HepG2 (cell line): ENCODE measurements at regions not wholly inside any gene's neighbourhood (a gene's known extent, or its start where the extent isn't known, plus 50 kb on each side); places are given as distances from the start of the nearest gene placed in this dataset.

Experiments used
- ATAC-seq: fragments of 200-7000 bp; cut with Tn5 transposase; 3 replicates; pipeline ENCODE4 v1.9.1; 2020; ENCODE audit warnings: mild to moderate bottlenecking, moderate library complexity
- BruUV-seq: library from RNA; stranded (reverse); fragments of 400-500 nt; replicated peaks from 2 replicates; lab custom pipeline; 2021; lab: Mats Ljungman, UMichigan
- CTCF ChIA-PET: fragments of 300-600 bp; formaldehyde crosslinking; extraction: SDS; loops from one replicate; lab custom pipeline; 2021; ENCODE audit warnings: low total read pairs, inconsistent platforms, low intra/inter-chr PET ratio; lab: Yijun Ruan, JAX
- POLR2A ChIA-PET: fragments of 350-600 bp; sonication (Branson Sonifier 250); formaldehyde crosslinking; loops from one replicate; lab custom pipeline; 2020; ENCODE audit warnings: antibody characterized with exemption, inconsistent platforms; lab: Yijun Ruan, JAX
- DNase-seq: peaks from one replicate; pipeline ENCODE4 v3.0.0-alpha.2; 2015; ENCODE audit warnings: low spot score
- FAIRE-seq: peaks from 3 replicates; lab custom pipeline; 2011; peaks lifted over from hg19 to GRCh38; lab: Jason Lieb, UNC
- H2AFZ ChIP-seq: one replicate; pipeline ENCODE4 v1.6.1; 2011; ENCODE audit warnings: low read length, inconsistent platforms
- H3K27ac ChIP-seq: fragments of 300-600 bp; 3 replicates; pipeline ENCODE4 v1.8.0; 2011; ENCODE audit warnings: mixed run types, mild to moderate bottlenecking, mixed read lengths, low read length, inconsistent platforms; ENCODE audit not compliant: insufficient read depth; ENCODE audit errors: extremely low read length
- H3K27me3 ChIP-seq, 2 experiments: fragments of 200-600 bp in 1 of 2; 2 replicates in 1 of 2; 3 replicates in 1 of 2; pipeline versions ENCODE4 v1.6.0 to v1.8.0; 2011; ENCODE audit warnings: low read length in 2 of 2, mild to moderate bottlenecking in 2 of 2, moderate library complexity in 2 of 2, inconsistent platforms in 1 of 2; ENCODE audit not compliant: insufficient read depth in 2 of 2, control insufficient read depth in 1 of 2
- H3K36me3 ChIP-seq, 2 experiments: fragments of 200-600 bp in 1 of 2; replicated peaks in 1 of 2; 2 replicates in 1 of 2; 3 replicates in 1 of 2; pipeline versions ENCODE4 v1.5.1 to v1.8.0; 2011; ENCODE audit warnings: low read length in 2 of 2, inconsistent platforms in 1 of 2; ENCODE audit not compliant: insufficient read depth in 2 of 2, control insufficient read depth in 1 of 2
- H3K4me1 ChIP-seq: 2 replicates; pipeline ENCODE4 v1.5.1; 2012; ENCODE audit warnings: low read length, inconsistent platforms; ENCODE audit not compliant: insufficient read depth
- H3K4me2 ChIP-seq: 2 replicates; pipeline ENCODE4 v1.6.0; 2011; ENCODE audit warnings: low read depth, low read length, inconsistent platforms
- H3K4me3 ChIP-seq, 3 experiments: fragments of 200-600 bp in 1 of 3; sonication (generic), shearing (Covaris generic) in 1 of 3; replicated peaks in 1 of 3; 2 replicates each; pipeline ENCODE4 v1.5.1; 2011 to 2016; ENCODE audit warnings: low read length in 3 of 3, inconsistent platforms in 2 of 3, low read depth in 2 of 3, mild to moderate bottlenecking in 2 of 3, control low read depth in 1 of 3, mixed read lengths in 1 of 3; ENCODE audit not compliant: insufficient read depth in 1 of 3
- H3K79me2 ChIP-seq: one replicate; pipeline ENCODE4 v1.6.1; 2011; ENCODE audit warnings: low read length, inconsistent platforms; ENCODE audit not compliant: insufficient read depth
- H3K9ac ChIP-seq: 2 replicates; pipeline ENCODE4 v1.6.0; 2011; ENCODE audit warnings: mild to moderate bottlenecking, low read depth, low read length, inconsistent platforms; ENCODE audit not compliant: insufficient read depth
- H3K9me3 ChIP-seq: 2 replicates; pipeline ENCODE4 v1.5.1; 2012; ENCODE audit warnings: mild to moderate bottlenecking, low read length
- H4K20me1 ChIP-seq: 2 replicates; pipeline ENCODE4 v1.6.0; 2011; ENCODE audit warnings: inconsistent platforms, mild to moderate bottlenecking, low read length, moderate library complexity; ENCODE audit not compliant: insufficient read depth
- ADNP ChIP-seq: sonication (generic); formaldehyde crosslinking; IDR thresholded peaks from 2 replicates; pipeline ENCODE4 v1.4.0; 2020; ENCODE audit warnings: missing genetic modification reagents
- CHD2 ChIP-seq: IDR thresholded peaks from 2 replicates; pipeline ENCODE4 v1.6.1; 2011; ENCODE audit warnings: low read depth, low read length, improper control_type of control experiment
- FIP1L1 ChIP-seq: fragments of 200-400 bp; formaldehyde crosslinking; IDR thresholded peaks from 2 replicates; pipeline ENCODE4 v1.6.1; 2018; ENCODE audit warnings: low read depth, mild to moderate bottlenecking, low read length, moderate library complexity, borderline replicate concordance; ENCODE audit not compliant: insufficient read depth
- HOXD1 ChIP-seq: sonication (generic); formaldehyde crosslinking; IDR thresholded peaks from 2 replicates; pipeline ENCODE4 v1.5.0; 2020; ENCODE audit warnings: missing genetic modification reagents
- SNRNP70 ChIP-seq: fragments of 200-400 bp; formaldehyde crosslinking; IDR thresholded peaks from 2 replicates; pipeline ENCODE4 v1.6.1; 2017; ENCODE audit warnings: mild to moderate bottlenecking, low read depth, low read length, moderate library complexity
- SP140L ChIP-seq: sonication (generic); formaldehyde crosslinking; IDR thresholded peaks from 2 replicates; pipeline ENCODE4 v1.4.0; 2020; ENCODE audit warnings: missing genetic modification reagents, borderline replicate concordance
- TCF12 ChIP-seq, 2 experiments: fragments of 450-650 bp in 1 of 2; sonication (generic) in 1 of 2; formaldehyde crosslinking in 1 of 2; IDR thresholded peaks; 2 replicates each; pipeline versions ENCODE4 v1.6.1 to v1.8.0; 2017 to 2022; ENCODE audit warnings: antibody characterized with exemption in 1 of 2, mild to moderate bottlenecking in 1 of 2, missing genetic modification reagents in 1 of 2, moderate library complexity in 1 of 2
- TEF ChIP-seq: sonication (generic); formaldehyde crosslinking; IDR thresholded peaks from 2 replicates; pipeline ENCODE4 v1.5.0; 2020; ENCODE audit warnings: missing genetic modification reagents
- ZBTB46 ChIP-seq: sonication (generic); formaldehyde crosslinking; IDR thresholded peaks from 2 replicates; pipeline ENCODE4 v1.4.0; 2020; ENCODE audit warnings: mild to moderate bottlenecking, missing genetic modification reagents, borderline replicate concordance
- ZNF567 ChIP-seq: sonication (generic); formaldehyde crosslinking; IDR thresholded peaks from 2 replicates; pipeline ENCODE4 v1.8.1; 2023; ENCODE audit warnings: mild to moderate bottlenecking, missing genetic modification reagents, borderline replicate concordance
- ZNF772 ChIP-seq: sonication (generic); formaldehyde crosslinking; IDR thresholded peaks from 2 replicates; pipeline ENCODE4 v1.5.0; 2020; ENCODE audit warnings: mild to moderate bottlenecking, missing genetic modification reagents
- WGBS: methylation state at CpG from one replicate; pipeline ENCODE4 v1.1.6; 2017; ENCODE audit warnings: low lambda C conversion rate; 5-methylcytosine and 5-hydroxymethylcytosine counted together
- in situ Hi-C: cut with HindIII; loops from 2 replicates; pipeline ENCODE4 v1.10.0; 2017; ENCODE audit warnings: low pct_unique_long_range_greater_than_20kb; ENCODE audit not compliant: extremely low pct_ligation_motif_present
- intact Hi-C: fragments of 100-400 bp; cut with micrococcal nuclease; formaldehyde crosslinking; loops from one replicate; pipeline ENCODE4 v1.10.0; 2022; ENCODE audit not compliant: unreplicated experiment
- TF ChIP-seq, protein P1 (sequence below): sonication (generic); formaldehyde crosslinking; IDR thresholded peaks from 2 replicates; pipeline ENCODE4 v1.5.1; 2020; ENCODE audit warnings: mild to moderate bottlenecking, missing genetic modification reagents, moderate library complexity
- TF ChIP-seq, protein P2 (sequence below): sonication (generic); formaldehyde crosslinking; IDR thresholded peaks from 2 replicates; pipeline ENCODE4 v1.4.0; 2020; ENCODE audit warnings: mild to moderate bottlenecking, low read depth, missing genetic modification reagents
- TF ChIP-seq, protein P3 (sequence below): sonication (generic); formaldehyde crosslinking; IDR thresholded peaks from 2 replicates; pipeline ENCODE4 v1.4.0; 2020; ENCODE audit warnings: low read depth, missing genetic modification reagents

- POLR2A ChIA-PET = no interaction called here
- Histone ChIP-seq H4K20me1 (no peaks in the 10 kb centered on the region), H3K36me3 (no peaks in the 10 kb centered on the region), H3K4me3 (no peak overlapping the region), H3K4me1 (no peaks in the 10 kb centered on the region), H3K4me2 (no peak overlapping the region), H3K9me3 (no peaks in the 10 kb centered on the region), H3K79me2 (no peaks in the 10 kb centered on the region), H3K27ac (no peak overlapping the region), H2AFZ (no peak overlapping the region), H3K27me3 (no peaks in the 10 kb centered on the region), H3K9ac (no peak overlapping the region)
- ATAC-seq (no peak), DNase-seq (no peak), FAIRE-seq (no peak)
- BruUV-seq = no TSS peak
- WGBS = 12% methylated on average over 4 of the region's 4 CpGs
- CTCF ChIA-PET = no interaction called here
- intact Hi-C loops = no loop called here
- in situ Hi-C loops = no loop called here
- TF ChIP-seq CHD2 = no peak
- TF ChIP-seq SNRNP70 = no peak
- no peak for TF ChIP-seq HOXD1 (CRISPR knock-in tag)
- TF ChIP-seq ZNF567 (CRISPR knock-in tag) = no peak
- no peak for TF ChIP-seq ZNF772 (CRISPR knock-in tag)
- TF ChIP-seq ADNP (CRISPR knock-in tag) = no peak
- TF ChIP-seq, protein P1, sequence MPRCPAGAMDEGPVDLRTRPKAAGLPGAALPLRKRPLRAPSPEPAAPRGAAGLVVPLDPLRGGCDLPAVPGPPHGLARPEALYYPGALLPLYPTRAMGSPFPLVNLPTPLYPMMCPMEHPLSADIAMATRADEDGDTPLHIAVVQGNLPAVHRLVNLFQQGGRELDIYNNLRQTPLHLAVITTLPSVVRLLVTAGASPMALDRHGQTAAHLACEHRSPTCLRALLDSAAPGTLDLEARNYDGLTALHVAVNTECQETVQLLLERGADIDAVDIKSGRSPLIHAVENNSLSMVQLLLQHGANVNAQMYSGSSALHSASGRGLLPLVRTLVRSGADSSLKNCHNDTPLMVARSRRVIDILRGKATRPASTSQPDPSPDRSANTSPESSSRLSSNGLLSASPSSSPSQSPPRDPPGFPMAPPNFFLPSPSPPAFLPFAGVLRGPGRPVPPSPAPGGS (CRISPR knock-in tag) = no peak
- TF ChIP-seq ZBTB46 (CRISPR knock-in tag) = no peak
- TF ChIP-seq, protein P2, sequence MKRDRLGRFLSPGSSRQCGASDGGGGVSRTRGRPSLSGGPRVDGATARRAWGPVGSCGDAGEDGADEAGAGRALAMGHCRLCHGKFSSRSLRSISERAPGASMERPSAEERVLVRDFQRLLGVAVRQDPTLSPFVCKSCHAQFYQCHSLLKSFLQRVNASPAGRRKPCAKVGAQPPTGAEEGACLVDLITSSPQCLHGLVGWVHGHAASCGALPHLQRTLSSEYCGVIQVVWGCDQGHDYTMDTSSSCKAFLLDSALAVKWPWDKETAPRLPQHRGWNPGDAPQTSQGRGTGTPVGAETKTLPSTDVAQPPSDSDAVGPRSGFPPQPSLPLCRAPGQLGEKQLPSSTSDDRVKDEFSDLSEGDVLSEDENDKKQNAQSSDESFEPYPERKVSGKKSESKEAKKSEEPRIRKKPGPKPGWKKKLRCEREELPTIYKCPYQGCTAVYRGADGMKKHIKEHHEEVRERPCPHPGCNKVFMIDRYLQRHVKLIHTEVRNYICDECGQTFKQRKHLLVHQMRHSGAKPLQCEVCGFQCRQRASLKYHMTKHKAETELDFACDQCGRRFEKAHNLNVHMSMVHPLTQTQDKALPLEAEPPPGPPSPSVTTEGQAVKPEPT = no peak
- TF ChIP-seq, protein P3, sequence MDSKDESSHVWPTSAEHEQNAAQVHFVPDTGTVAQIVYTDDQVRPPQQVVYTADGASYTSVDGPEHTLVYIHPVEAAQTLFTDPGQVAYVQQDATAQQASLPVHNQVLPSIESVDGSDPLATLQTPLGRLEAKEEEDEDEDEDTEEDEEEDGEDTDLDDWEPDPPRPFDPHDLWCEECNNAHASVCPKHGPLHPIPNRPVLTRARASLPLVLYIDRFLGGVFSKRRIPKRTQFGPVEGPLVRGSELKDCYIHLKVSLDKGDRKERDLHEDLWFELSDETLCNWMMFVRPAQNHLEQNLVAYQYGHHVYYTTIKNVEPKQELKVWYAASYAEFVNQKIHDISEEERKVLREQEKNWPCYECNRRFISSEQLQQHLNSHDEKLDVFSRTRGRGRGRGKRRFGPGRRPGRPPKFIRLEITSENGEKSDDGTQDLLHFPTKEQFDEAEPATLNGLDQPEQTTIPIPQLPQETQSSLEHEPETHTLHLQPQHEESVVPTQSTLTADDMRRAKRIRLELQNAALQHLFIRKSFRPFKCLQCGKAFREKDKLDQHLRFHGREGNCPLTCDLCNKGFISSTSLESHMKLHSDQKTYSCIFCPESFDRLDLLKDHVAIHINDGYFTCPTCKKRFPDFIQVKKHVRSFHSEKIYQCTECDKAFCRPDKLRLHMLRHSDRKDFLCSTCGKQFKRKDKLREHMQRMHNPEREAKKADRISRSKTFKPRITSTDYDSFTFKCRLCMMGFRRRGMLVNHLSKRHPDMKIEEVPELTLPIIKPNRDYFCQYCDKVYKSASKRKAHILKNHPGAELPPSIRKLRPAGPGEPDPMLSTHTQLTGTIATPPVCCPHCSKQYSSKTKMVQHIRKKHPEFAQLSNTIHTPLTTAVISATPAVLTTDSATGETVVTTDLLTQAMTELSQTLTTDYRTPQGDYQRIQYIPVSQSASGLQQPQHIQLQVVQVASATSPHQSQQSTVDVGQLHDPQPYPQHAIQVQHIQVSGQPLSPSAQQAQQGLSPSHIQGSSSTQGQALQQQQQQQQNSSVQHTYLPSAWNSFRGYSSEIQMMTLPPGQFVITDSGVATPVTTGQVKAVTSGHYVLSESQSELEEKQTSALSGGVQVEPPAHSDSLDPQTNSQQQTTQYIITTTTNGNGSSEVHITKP = no peak
- TF ChIP-seq FIP1L1 = no peak
- TF ChIP-seq SP140L (CRISPR knock-in tag) = no peak
- TF ChIP-seq TCF12 (IDR thresholded peaks at IDR 0.05) = no peak
- no peak for TF ChIP-seq TCF12 (CRISPR knock-in tag; IDR thresholded peaks at IDR 0.05)
- TF ChIP-seq TEF (CRISPR knock-in tag) = no peak
Measured at GRCh38 chr3:3662610-3663009, 136.6 kb upstream of the LRRN1 start.
